ENCODE measurements at regions not wholly inside any gene's neighbourhood (a gene's known extent, or its start where the extent isn't known, plus 50 kb on each side); places are given as distances from the start of the nearest gene placed in this dataset.
A peak's percentile ranks its signal among the peaks of the same experiment; 100 is the strongest.
"Not testable (repeated sequence)": the region's sequence is repeated elsewhere in the genome, so short reads cannot be mapped to it uniquely, and the experiment has no call there.

DNA sequence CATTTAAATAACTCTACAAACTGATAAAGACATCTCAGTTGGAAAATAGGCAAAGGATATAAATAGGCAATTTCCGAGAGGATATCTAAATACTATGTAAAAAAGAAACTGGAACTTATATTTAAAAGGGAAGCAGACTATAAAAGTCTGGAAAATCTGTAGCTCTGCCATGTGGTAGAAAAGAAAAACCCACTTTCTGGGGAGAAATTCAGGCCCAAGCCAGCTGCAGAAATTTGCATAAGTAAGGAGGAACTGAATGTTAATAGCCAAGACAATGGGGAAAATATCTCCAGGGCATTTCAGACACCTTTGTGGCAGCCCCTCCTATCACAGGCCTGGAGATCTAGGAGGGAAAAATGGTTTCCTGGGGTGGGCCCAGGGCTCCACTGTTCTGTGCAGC lies 97.8 kb upstream of the ZBED5 start:
- no peak for DNase-seq (ENCODE audit: insufficient read length)
- no peak for FAIRE-seq
- TF ChIP-seq POLR2A (IDR thresholded peaks at IDR 0.05; ENCODE audit: low read depth, low read length) = no peak
- no peak for TF ChIP-seq TAF1 (IDR thresholded peaks at IDR 0.05; ENCODE audit: borderline replicate concordance, low read depth, low read length)
- TF ChIP-seq POLR2AphosphoS5 (IDR thresholded peaks at IDR 0.05; ENCODE audit: low read depth, low read length) = no peak

DNA sequence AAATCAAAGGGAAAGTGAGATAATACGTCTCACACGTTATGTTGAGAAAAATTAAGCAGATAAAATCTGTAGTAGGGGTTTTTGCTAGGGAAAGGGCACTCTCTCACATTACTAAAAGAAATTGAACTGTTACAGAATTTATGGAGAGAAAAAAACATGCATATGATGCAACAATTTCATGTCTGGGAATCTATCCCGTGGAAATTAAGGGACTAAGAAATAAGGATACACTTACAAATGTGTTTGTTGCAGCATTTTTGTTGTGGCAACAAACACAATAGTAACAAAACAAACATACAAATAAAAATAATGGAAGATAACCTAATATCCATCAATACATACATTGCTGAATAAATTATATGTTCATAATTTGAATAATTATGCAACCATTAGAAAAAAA lies 96.3 kb upstream of the ZBED5 start:
- DNase-seq (ENCODE audit: insufficient read length) (no peak), FAIRE-seq (no peak)
- no peak for TF ChIP-seq POLR2AphosphoS5 (IDR thresholded peaks at IDR 0.05; ENCODE audit: low read depth, low read length)
- no peak for TF ChIP-seq POLR2A (IDR thresholded peaks at IDR 0.05; ENCODE audit: low read depth, low read length)
- no peak for TF ChIP-seq TAF1 (IDR thresholded peaks at IDR 0.05; ENCODE audit: borderline replicate concordance, low read depth, low read length)

DNA sequence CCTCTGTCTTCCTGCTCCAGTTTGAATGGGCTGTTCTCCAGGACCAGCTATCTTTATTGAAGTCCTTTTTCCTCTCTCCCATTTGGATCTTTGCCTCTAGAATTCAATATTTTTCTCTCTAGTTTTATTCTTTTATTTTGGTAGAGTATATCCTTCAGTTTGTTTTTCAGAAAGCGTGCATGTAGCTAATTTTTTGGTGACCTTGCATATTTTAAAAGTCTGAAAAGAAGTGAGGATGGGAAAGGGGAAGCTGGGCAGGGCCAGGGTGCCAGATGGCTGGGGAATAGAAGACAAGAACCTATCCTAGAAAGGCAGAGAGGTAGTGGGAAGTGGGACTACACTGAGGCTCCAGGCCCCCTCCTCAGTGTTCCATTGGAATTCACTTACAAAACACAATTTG lies 95.0 kb upstream of the ZBED5 start:
- FAIRE-seq (no peak), DNase-seq (ENCODE audit: insufficient read length) (no peak)
- TF ChIP-seq TAF1 (IDR thresholded peaks at IDR 0.05; ENCODE audit: borderline replicate concordance, low read depth, low read length) = no peak
- TF ChIP-seq POLR2A (IDR thresholded peaks at IDR 0.05; ENCODE audit: low read depth, low read length) = no peak
- no peak for TF ChIP-seq POLR2AphosphoS5 (IDR thresholded peaks at IDR 0.05; ENCODE audit: low read depth, low read length)

DNA sequence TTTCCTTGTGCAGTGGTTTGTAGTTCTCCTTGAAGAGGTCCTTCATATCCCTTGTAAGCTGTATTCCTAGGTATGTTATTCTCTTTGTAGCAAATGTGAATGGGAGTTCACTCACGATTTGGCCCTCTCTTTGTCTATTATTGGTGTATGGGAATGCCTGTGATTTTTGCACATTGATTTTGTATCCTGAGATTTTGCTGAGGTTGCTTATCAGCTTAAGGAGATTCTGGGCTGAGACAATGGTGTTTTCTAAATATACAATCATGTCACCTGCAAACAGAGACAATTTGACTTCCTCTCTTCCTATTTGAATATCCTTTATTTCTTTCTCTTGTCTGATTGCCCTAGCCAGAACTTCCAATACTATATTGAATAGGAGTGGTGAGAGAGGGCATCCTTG lies 90.1 kb upstream of the ZBED5 start:
- DNase-seq (ENCODE audit: insufficient read length); FAIRE-seq: not testable (repeated sequence)

DNA sequence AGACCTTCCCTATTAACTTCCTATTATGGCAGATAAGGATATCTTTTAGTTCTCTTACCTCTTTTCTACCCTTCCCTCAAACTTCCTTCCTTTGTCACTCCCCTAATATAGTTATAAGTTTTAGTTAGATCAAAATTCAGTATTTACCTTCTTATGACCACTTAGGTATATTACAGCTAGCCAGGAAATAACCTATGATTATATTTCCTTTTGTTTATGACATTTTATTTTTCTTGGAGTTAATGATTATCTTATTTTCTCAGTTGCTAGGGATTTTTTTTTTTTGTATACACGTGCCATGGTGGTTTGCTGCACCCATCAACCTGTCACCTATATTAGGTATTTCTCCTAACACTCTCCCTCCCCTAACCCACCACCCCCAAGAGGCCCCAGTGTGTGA lies 88.2 kb upstream of the ZBED5 start:
- no peak for TF ChIP-seq POLR2A (IDR thresholded peaks at IDR 0.05; ENCODE audit: low read depth, low read length)
- no peak for TF ChIP-seq TAF1 (IDR thresholded peaks at IDR 0.05; ENCODE audit: borderline replicate concordance, low read depth, low read length)
- TF ChIP-seq POLR2AphosphoS5 (IDR thresholded peaks at IDR 0.05; ENCODE audit: low read depth, low read length) = no peak
- DNase-seq (ENCODE audit: insufficient read length) = no peak
- no peak for FAIRE-seq

DNA sequence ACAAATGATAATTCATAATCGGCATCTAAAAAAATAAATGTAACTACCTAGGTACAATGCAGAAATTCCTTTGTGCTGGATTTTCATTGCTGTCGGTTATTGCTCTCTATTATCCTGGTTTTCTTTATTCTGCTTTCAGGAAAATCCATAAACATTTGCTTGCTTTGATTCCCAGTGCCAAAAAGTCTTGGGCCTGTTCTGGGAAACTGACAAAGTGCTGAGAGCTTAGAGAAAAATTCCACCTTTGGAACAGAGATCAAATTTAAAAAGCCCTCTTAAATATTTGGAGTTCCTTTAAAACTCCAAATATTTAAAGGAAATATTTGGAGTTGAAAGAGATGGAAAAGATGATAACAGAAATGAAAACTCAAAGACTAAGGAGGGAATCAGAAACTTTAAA lies 87.3 kb upstream of the ZBED5 start:
- DNase-seq (ENCODE audit: insufficient read length) = no peak
- TF ChIP-seq POLR2A (IDR thresholded peaks at IDR 0.05; ENCODE audit: low read depth, low read length) = no peak
- FAIRE-seq = no peak

DNA sequence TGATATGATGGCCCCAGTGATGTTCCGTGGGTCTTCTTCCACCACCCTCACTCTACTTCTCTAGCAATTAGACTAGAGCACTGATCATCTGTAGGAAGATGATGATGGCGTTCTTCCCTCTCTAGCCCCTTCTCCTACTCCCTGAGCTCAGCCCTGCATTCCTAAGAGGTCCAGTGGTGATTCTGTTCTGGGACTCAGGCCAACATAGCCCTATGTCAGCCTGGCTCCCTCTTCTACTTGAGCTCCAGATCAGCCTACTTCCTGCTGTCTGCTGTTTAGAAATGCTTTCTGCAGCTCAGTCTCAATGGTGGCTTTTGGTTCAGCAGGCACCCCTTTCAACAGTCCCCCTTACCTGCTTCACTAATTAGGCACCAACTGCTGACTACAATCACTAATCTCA lies 86.1 kb upstream of the ZBED5 start:
- no peak for TF ChIP-seq TAF1 (IDR thresholded peaks at IDR 0.05; ENCODE audit: borderline replicate concordance, low read depth, low read length)
- TF ChIP-seq POLR2A (IDR thresholded peaks at IDR 0.05; ENCODE audit: low read depth, low read length) = no peak
- no peak for TF ChIP-seq POLR2AphosphoS5 (IDR thresholded peaks at IDR 0.05; ENCODE audit: low read depth, low read length)
- FAIRE-seq = no peak
- no peak for DNase-seq (ENCODE audit: insufficient read length)

DNA sequence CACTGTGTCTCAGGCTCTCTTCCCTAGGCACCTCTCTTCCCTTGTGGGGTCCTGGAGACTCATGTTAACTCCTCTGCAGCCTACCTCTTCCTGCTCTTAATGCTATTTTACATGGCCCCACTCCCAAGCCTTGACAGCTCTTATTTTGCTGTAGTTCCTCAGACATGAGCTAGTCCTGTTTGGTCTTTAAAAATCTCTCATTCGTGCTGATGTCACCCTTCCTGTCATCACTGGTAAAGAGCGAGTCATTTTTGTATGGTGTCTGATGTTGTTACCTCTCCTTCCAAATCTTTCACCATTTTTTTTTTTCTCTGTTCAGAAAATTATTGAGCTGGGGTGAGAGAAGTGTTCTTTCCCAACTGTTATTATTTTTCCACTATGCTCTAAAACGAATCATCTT lies 84.8 kb upstream of the ZBED5 start:
- peak; percentile 30 for FAIRE-seq
- no peak for TF ChIP-seq POLR2AphosphoS5 (IDR thresholded peaks at IDR 0.05; ENCODE audit: low read depth, low read length)
- TF ChIP-seq TAF1 (IDR thresholded peaks at IDR 0.05; ENCODE audit: borderline replicate concordance, low read depth, low read length) = no peak
- TF ChIP-seq POLR2A (IDR thresholded peaks at IDR 0.05; ENCODE audit: low read depth, low read length) = no peak
- DNase-seq (ENCODE audit: insufficient read length) = no peak

DNA sequence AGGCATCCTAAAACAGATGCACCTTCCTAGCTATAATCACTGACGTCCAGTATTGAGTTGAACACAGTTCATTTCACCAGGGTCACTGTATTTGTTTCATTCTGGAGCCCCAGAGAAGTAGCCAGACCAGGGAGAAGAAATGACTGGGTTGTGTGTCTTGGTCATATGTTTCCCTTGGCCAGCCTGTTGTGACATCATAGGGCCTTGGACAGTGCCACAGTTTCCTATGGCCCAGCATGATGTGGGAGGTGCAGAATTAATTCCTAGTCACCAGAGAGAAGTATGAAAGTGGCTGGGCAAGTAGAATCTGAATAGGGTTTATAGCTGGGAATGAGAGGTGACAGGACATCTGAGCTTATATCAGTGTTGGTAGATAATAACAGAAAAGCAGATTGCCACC lies 84.0 kb upstream of the ZBED5 start:
- FAIRE-seq (no peak), DNase-seq (ENCODE audit: insufficient read length) (no peak)
- TF ChIP-seq TAF1 (IDR thresholded peaks at IDR 0.05; ENCODE audit: borderline replicate concordance, low read depth, low read length) (no peak), POLR2AphosphoS5 (IDR thresholded peaks at IDR 0.05; ENCODE audit: low read depth, low read length) (no peak), POLR2A (IDR thresholded peaks at IDR 0.05; ENCODE audit: low read depth, low read length) (no peak)

DNA sequence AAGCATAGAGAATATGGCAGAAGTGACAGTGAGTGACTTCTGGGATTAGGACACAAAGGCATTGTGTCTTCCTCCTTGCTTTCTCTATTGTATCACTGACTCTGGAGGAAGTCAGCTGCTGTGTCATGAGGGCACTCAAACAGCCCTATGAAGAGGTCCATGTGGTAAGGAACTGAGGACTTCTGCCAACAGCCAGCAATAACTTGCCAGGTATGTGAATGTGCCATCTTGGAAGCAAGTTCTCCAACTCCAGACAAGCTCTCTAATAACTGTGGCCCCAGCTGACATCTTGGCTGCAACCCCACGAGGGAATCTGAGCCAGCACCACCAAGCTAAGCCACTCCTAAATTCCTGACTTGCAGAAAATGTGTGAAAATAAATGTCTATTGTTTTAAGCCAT lies 83.6 kb upstream of the ZBED5 start:
- no peak for DNase-seq (ENCODE audit: insufficient read length)
- TF ChIP-seq TAF1 (IDR thresholded peaks at IDR 0.05; ENCODE audit: borderline replicate concordance, low read depth, low read length) (no peak), POLR2A (IDR thresholded peaks at IDR 0.05; ENCODE audit: low read depth, low read length) (no peak), POLR2AphosphoS5 (IDR thresholded peaks at IDR 0.05; ENCODE audit: low read depth, low read length) (no peak)
- no peak for FAIRE-seq

DNA sequence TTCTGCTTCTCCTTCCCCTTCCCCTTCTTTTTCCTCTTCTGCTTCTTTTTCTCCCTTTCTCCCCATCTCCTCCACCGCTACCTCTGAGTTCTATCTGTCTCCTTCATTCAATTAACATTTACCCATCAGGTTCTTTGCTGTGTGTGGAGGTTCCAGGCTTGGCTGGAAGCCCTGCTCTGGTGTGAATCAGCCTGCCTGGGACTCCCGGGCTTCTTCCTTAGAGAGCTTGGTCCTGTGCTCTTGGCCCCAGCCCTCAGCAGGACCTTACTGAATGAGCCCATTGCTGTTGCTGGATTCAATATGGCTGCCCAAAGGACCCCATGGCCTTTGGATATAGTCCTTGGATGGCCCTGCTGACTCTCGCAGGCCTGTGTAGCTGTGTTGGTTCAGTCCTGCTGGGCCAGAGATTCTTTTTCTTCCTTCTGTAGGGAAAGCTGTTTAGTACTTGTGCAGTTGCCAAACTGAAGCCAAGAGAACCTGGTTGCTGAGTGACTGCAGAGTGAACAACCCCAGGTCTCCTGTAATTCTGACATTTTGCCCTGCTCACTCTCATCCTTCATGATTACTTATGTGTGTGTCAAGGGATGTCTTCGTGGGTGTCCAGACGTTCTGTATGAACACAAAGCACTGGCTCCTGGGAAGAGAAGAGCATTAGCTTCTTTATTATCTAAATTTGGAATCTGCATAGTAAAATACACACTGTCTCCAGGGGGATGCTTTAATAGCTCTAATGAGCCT lies 81.0 kb upstream of the ZBED5 start:
- TF ChIP-seq TAF1 (IDR thresholded peaks at IDR 0.05; ENCODE audit: borderline replicate concordance, low read depth, low read length) = no peak
- no peak for TF ChIP-seq POLR2A (IDR thresholded peaks at IDR 0.05; ENCODE audit: low read depth, low read length)
- TF ChIP-seq POLR2AphosphoS5 (IDR thresholded peaks at IDR 0.05; ENCODE audit: low read depth, low read length) = no peak
- no peak for DNase-seq (ENCODE audit: insufficient read length)
- no peak for FAIRE-seq

DNA sequence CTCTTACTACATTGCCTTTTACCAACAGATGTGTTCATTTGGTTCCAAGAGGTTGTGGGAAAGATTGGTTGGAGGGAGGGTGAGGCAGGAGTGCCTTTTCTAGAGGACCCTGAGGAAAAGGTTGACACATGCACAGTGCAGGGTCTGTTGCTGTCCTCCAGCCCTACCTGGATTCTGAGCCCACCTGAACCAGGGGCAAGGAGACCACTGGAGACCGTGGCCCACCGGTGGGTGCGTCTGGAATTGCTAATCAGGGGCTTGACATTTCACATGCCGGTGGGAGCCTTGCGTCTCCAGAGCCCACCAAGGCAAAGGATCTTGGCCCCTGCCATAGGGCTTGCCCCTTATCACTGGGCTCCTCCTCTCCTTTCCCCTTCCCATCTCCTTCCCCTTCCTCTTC lies 80.4 kb upstream of the ZBED5 start:
- DNase-seq (ENCODE audit: insufficient read length) (no peak), FAIRE-seq (no peak)
- TF ChIP-seq POLR2AphosphoS5 (IDR thresholded peaks at IDR 0.05; ENCODE audit: low read depth, low read length) = no peak
- TF ChIP-seq TAF1 (IDR thresholded peaks at IDR 0.05; ENCODE audit: borderline replicate concordance, low read depth, low read length) = no peak
- TF ChIP-seq POLR2A (IDR thresholded peaks at IDR 0.05; ENCODE audit: low read depth, low read length) = no peak

DNA sequence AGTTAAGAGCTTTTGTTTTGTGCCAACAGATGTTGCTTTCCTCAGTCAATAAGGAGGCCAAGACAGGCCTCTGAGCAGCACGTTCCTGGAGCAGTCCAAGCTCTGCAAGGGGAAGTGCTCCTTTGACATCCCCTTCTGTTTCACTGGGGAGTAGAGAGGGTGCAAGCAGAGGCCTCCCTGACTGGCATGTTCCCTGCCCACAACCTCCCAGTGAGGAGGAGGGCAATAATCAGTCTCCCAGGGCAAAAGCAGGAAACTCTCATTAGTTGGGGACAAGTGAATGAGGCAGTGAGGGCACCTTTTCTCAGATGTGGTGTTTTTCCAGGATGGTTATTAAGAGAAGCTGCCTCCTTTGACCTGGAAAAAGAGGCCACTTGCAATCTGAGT lies 79.5 kb upstream of the ZBED5 start:
- DNase-seq (ENCODE audit: insufficient read length) = no peak
- TF ChIP-seq POLR2A (IDR thresholded peaks at IDR 0.05; ENCODE audit: low read depth, low read length) (no peak), TAF1 (IDR thresholded peaks at IDR 0.05; ENCODE audit: borderline replicate concordance, low read depth, low read length) (no peak), POLR2AphosphoS5 (IDR thresholded peaks at IDR 0.05; ENCODE audit: low read depth, low read length) (no peak)
- no peak for FAIRE-seq
